Hypothalamus (tissue), 51 donors: ENCODE measurements at regions not wholly inside any gene's neighbourhood (a gene's known extent, or its start where the extent isn't known, plus 50 kb on each side); places are given as distances from the start of the nearest gene placed in this dataset.

ENCODE experiments used
- DNase-seq, 51 donors: peaks; one replicate each; lab custom pipeline; 2025; lab: John Stamatoyannopoulos, UW

- DNase-seq = no peak
Measured at GRCh38 chr12:31785318-31785717, 56.5 kb upstream of the AMN1 start.

DNA sequence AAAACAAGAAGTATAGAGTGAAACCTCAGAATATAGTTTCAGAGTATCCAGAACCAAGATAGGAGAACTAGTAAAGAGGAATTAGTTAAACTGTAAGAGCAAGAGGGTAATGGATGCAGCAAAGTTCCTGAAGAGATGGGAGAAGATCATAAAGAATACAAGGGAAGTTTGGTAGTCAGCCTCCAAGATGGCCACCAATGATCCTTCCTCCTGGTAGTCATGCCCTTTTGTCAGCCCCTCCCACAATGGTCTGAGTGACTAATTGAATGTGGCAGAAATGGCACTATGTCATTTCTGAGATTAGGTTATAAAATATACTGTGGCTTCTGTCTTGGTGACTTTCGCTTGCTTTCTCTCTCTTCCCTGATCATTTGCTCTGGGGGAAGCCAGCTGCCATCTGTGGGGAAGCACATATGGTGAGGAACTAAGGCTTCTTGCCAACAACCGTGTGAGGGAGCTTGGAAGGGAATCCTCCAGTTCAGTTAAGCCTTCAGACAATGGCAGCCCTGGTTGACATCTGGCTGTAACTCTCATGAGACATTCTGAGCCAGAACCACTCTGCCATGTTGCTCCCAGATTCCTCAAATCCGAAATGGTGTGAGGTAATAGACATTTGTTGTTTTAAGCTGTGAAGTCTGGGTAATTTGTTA lies 55.3 kb upstream of the AMN1 start:
- no peak for DNase-seq

DNA sequence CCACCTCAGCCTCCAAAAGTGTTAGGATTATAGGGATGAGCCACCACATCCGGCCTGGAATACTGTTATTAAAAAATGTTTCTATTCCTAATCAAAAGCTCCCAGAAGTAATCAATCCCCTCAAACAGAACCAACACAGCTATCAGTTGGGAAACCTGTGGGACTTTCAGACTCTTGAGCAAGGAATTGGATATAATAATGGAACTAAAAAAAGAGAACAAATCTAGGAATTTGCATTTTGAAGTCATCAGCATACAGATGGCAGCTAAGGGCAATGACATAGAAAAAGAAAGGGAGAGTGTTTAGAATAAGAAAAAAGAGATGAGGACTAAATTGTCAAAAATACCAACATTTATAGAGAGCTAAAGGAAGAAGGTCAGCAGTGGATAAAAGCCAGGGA lies 54.7 kb upstream of the AMN1 start:
- no peak for DNase-seq

DNA sequence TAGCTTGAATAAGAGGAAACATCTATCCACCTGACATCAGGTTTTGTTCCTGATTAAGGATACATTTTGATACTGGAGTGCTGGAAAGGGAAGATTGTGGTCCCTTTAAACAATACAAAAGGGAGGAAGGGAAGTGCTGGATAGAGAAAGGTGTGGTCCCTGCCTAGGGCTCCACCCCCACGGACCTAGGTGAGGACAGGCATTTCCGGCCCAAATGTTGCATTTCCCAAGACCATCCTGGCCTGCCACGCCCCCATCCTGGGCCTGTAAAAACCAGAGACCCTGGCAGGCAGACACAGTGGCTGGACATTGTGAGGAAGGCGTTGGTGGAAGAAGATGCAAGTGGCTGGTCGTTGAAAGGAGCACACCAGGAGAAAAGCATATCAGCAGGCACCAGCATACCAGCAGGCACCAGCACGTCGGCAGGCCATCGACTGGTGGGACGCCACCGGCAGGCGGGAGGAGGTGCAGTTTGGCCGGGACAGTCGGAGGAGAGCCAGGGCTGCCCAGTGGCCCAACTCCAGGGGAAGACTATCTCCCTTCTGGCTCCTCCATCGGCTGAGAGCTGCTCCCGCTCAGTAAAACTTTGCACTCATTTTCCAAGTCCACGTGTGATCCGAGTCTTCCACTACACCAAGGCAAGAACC lies 53.2 kb upstream of the AMN1 start:
- DNase-seq = no peak

GRCh38 chr12:31780096-31780495 lies 51.3 kb upstream of the AMN1 start:
- DNase-seq = no peak

DNA sequence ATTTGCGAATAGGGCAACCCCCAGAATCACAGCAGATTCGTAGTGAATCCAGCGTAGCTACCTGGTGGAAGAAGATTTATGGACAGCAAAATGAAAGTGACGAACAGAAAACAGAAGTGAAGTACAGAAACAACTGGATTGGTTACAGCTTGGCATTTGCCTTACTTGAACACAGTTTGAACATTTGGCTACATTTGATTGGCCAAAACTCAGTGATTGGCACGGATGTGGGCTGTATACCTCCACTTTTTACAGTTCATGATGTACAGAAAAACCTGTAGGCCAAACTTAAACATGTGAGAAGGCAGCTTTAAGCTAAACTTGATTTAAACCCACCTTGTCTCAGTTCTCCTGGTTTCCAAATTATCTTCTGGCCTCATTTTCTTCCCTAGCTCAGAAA lies 49.9 kb upstream of the AMN1 start:
- no peak for DNase-seq
